NCI-H345 (cell line): ENCODE measurements at regions not wholly inside any gene's neighbourhood (a gene's known extent, or its start where the extent isn't known, plus 50 kb on each side); places are given as distances from the start of the nearest gene placed in this dataset.
"Not testable (repeated sequence)": the region's sequence is repeated elsewhere in the genome, so short reads cannot be mapped to it uniquely, and the experiment has no call there.

Experiments used
- DNase-seq: peaks from one replicate; lab custom pipeline; 2025; lab: John Stamatoyannopoulos, UW

GRCh38 chr22:22193923-22194322 lies 50.7 kb upstream of the VPREB1 start:
- DNase-seq: no peak

GRCh38 chr22:22193462-22193861 lies 51.1 kb upstream of the VPREB1 start:
- not testable (repeated sequence) for DNase-seq

GRCh38 chr22:22193006-22193405 lies 51.6 kb upstream of the VPREB1 start:
- not testable (repeated sequence) for DNase-seq

GRCh38 chr22:22189796-22190195 lies 54.8 kb upstream of the VPREB1 start:
- not testable (repeated sequence) for DNase-seq

- DNase-seq: not testable (repeated sequence)
Observed at GRCh38 chr22:22187863-22188262, 56.7 kb upstream of the VPREB1 start.

- DNase-seq: no peak
Observed at GRCh38 chr22:22187299-22187698, 57.3 kb upstream of the VPREB1 start.

GRCh38 chr22:22185844-22186499 lies 58.6 kb upstream of the VPREB1 start:
- DNase-seq: no peak

GRCh38 chr22:22185217-22185616 lies 59.4 kb upstream of the VPREB1 start:
- no peak for DNase-seq

- DNase-seq: no peak
Observed at GRCh38 chr22:22184277-22184807, 60.2 kb upstream of the VPREB1 start.

GRCh38 chr22:22182990-22183264 lies 61.7 kb upstream of the VPREB1 start:
- DNase-seq: no peak

GRCh38 chr22:22182218-22182989 lies 62.2 kb upstream of the VPREB1 start:
- no peak for DNase-seq

- no peak for DNase-seq
Observed at GRCh38 chr22:22181341-22181850, 63.2 kb upstream of the VPREB1 start.

GRCh38 chr22:22180738-22181285 lies 63.8 kb upstream of the VPREB1 start:
- DNase-seq: no peak

- no peak for DNase-seq
Observed at GRCh38 chr22:22179858-22180257, 64.7 kb upstream of the VPREB1 start.

GRCh38 chr22:22178992-22179391 lies 65.6 kb upstream of the VPREB1 start:
- no peak for DNase-seq

- no peak for DNase-seq
Observed at GRCh38 chr22:22178355-22178965, 66.1 kb upstream of the VPREB1 start.

- no peak for DNase-seq
Observed at GRCh38 chr22:22176929-22177616, 67.5 kb upstream of the VPREB1 start.

- not testable (repeated sequence) for DNase-seq
Observed at GRCh38 chr22:22172896-22173628, 71.5 kb upstream of the VPREB1 start.

- DNase-seq: no peak
Observed at GRCh38 chr22:22171357-22172218, 73.0 kb upstream of the VPREB1 start.

- no peak for DNase-seq
Observed at GRCh38 chr22:22169923-22170322, 74.7 kb upstream of the VPREB1 start.
